Uterus (tissue), 3 donors: ENCODE measurements at regions not wholly inside any gene's neighbourhood (a gene's known extent, or its start where the extent isn't known, plus 50 kb on each side); places are given as distances from the start of the nearest gene placed in this dataset.

Source experiments
- DNase-seq, 2 donors: peaks; one replicate each; pipeline ENCODE4 v3.0.0-alpha.2; 2019 to 2020
- H3K27ac ChIP-seq, 2 donors: fragments of 200-600 bp; sonication (generic); 1 replicate in 1 of 2; 2 replicates in 1 of 2; pipeline ENCODE4 v1.5.1; 2016 to 2018
- H3K27me3 ChIP-seq, 2 donors: fragments of 200-600 bp; sonication (generic); one replicate each; pipeline ENCODE4 v1.5.1; 2018 to 2019; ENCODE audit warnings: control low read depth in 1 of 2
- H3K36me3 ChIP-seq, 2 donors: fragments of 200-600 bp; sonication (generic); one replicate each; pipeline ENCODE4 v1.5.1; 2019; ENCODE audit warnings: control low read depth in 1 of 2
- H3K4me1 ChIP-seq, 2 donors: fragments of 200-600 bp; sonication (generic); one replicate each; pipeline ENCODE4 v1.5.1; 2018 to 2019; ENCODE audit warnings: control low read depth in 1 of 2
- H3K4me3 ChIP-seq, 2 donors: fragments of 200-600 bp; sonication (generic); 1 replicate in 1 of 2; 2 replicates in 1 of 2; pipeline ENCODE4 v1.5.1; 2018 to 2019; ENCODE audit warnings: mild to moderate bottlenecking in 1 of 2
- H3K9me3 ChIP-seq, 2 donors: fragments of 200-600 bp; sonication (generic); one replicate each; pipeline ENCODE4 v1.5.1; 2019; ENCODE audit warnings: control low read depth in 1 of 2
- POLR2A ChIP-seq, 2 donors: fragments of 450-650 bp; IDR thresholded peaks; one replicate each; pipeline ENCODE4 v1.6.1; 2016; ENCODE audit warnings: antibody characterized with exemption in 2 of 2, mild to moderate bottlenecking in 1 of 2, moderate library complexity in 1 of 2
- intact Hi-C: fragments of 100-400 bp; cut with DNase I; formaldehyde crosslinking; loops from one replicate; pipeline ENCODE4 v1.15.1; 2023; ENCODE audit warnings: low total_unique reads
- TF ChIP-seq, protein P1 (sequence below), 4 experiments: fragments of 200-600 bp in 2 of 4; fragments of 450-650 bp in 2 of 4; sonication (generic) in 2 of 4; IDR thresholded peaks; one replicate each; pipeline ENCODE4 v1.5.1; 2016 to 2019; ENCODE audit warnings: antibody characterized with exemption in 4 of 4, mild to moderate bottlenecking in 2 of 4, moderate library complexity in 1 of 4
- donor health status: DM: yes; HTN: yes; CAD: no.

DNA sequence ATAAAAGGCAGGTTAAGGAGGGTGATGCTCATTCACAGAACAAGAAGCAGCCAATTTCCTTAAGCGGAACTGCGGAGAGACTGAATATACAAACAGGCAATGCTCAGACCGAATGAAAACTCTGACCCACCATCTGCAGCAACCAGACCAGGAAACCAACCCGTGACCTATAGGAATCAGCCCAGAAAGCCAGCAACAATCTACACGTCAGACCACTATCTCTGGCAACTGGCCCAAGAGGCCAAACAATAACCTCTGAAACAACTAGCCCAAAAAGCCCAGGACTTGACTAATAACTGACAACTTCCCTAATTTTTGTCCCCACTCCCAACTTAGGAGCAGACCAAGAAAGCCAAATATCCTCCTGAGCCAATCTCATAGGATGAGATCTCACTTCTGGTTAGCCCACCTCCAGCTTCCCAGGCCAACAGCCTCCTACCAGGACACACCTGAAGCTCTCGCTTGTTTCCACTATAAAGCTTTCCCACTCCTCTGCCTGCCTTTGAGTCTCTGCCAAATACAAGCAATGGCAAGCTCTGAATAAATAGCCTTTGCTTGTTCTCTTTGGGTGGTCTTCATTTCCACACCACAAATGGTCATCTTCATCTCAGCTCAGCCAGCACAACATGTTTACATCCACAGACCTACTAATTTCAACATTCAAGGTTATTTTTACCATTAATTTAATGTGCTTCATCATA lies 168.5 kb downstream of the HSD17B3 start:
- Histone ChIP-seq H3K4me3 (no peak overlapping the region), H3K27me3 (no peaks in the 10 kb centered on the region), H3K27ac (no peak overlapping the region), H3K36me3 (no peaks in the 10 kb centered on the region), H3K4me1 (no peaks in the 10 kb centered on the region), H3K9me3 (no peaks in the 10 kb centered on the region)
- TF ChIP-seq, protein P1, sequence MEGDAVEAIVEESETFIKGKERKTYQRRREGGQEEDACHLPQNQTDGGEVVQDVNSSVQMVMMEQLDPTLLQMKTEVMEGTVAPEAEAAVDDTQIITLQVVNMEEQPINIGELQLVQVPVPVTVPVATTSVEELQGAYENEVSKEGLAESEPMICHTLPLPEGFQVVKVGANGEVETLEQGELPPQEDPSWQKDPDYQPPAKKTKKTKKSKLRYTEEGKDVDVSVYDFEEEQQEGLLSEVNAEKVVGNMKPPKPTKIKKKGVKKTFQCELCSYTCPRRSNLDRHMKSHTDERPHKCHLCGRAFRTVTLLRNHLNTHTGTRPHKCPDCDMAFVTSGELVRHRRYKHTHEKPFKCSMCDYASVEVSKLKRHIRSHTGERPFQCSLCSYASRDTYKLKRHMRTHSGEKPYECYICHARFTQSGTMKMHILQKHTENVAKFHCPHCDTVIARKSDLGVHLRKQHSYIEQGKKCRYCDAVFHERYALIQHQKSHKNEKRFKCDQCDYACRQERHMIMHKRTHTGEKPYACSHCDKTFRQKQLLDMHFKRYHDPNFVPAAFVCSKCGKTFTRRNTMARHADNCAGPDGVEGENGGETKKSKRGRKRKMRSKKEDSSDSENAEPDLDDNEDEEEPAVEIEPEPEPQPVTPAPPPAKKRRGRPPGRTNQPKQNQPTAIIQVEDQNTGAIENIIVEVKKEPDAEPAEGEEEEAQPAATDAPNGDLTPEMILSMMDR (IDR thresholded peaks at IDR 0.05), result no peak
- intact Hi-C loops, result no loop called here
- no peak for DNase-seq

DNA sequence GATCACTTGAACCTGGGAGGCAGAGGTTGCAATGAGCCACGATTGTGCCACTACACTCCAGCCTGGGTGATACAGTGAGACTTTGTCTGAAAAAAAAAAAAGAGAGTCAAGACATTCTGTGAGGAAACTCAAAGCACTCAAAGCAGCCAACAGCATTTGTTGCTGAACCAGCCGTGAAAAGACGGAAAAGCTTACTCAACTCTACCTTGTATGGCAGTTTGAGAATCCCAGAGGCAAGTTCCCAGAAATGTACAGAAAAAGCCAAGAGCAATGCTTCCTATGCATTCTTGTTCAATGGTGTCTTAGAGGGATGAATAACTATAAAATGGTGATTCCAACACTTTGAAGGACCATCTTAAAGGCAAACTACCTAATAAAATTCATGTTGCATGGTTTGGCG lies 170.2 kb downstream of the HSD17B3 start:
- TF ChIP-seq POLR2A (IDR thresholded peaks at IDR 0.05), result no peak
- TF ChIP-seq, protein P1 (IDR thresholded peaks at IDR 0.05), result no peak
- intact Hi-C loops, result no loop called here
- Histone ChIP-seq H3K9me3 (no peaks in the 10 kb centered on the region), H3K4me1 (no peaks in the 10 kb centered on the region), H3K27me3 (no peaks in the 10 kb centered on the region), H3K36me3 (no peaks in the 10 kb centered on the region), H3K4me3 (no peak overlapping the region), H3K27ac (no peak overlapping the region)
- DNase-seq, result no peak

DNA sequence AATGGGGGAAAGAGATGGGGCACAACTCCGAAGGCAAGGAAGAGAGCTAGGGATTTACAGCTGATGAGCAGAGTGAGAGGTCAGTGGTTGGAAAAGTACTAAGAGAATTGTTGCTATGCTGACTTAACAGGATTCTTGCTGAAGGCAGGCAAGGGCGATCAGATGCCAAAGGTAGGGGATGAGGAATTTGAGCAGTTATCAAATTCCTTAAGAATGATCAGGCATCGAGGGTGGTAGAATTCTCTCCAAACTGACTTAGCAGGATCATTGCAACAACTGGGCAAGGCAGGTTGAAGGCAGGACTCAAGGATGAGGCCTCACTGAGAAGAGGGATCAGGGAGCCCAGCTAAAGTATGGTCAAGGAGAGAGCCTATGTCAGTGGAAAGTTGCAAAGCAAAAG lies 171.0 kb downstream of the HSD17B3 start:
- DNase-seq, result no peak
- intact Hi-C loops, result no loop called here
- no peak overlapping the region for H3K4me3 ChIP-seq
- H3K27me3 ChIP-seq, result no peaks in the 10 kb centered on the region
- no peak overlapping the region for H3K27ac ChIP-seq
- no peaks in the 10 kb centered on the region for H3K4me1 ChIP-seq
- TF ChIP-seq POLR2A (IDR thresholded peaks at IDR 0.05), result no peak
- TF ChIP-seq, protein P1 (IDR thresholded peaks at IDR 0.05), result no peak
- no peaks in the 10 kb centered on the region for H3K9me3 ChIP-seq
- no peaks in the 10 kb centered on the region for H3K36me3 ChIP-seq

DNA sequence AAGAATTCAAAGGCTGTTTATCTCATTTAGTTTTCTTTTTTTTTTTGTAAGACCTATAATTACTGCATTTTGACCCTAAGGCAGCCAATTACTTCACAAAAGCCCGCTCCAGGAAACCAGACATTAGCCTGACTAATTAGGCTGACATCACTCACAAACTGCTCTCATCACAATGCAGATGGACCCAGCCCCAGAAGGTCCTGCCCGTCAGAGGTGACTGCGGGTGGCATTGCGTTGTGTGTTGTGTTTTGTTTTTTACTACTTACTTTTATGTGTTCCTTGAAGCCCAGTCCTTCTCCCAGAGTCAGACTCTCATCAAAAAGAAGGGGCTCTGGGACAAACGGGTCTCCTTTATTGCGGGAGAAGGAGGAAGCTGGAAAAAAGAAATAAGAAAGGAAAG lies 172.2 kb downstream of the HSD17B3 start:
- Histone ChIP-seq H3K9me3 (no peaks in the 10 kb centered on the region), H3K4me1 (no peaks in the 10 kb centered on the region), H3K27ac (no peak overlapping the region), H3K36me3 (no peaks in the 10 kb centered on the region), H3K27me3 (no peaks in the 10 kb centered on the region), H3K4me3 (no peak overlapping the region)
- intact Hi-C loops, result no loop called here
- TF ChIP-seq, protein P1 (IDR thresholded peaks at IDR 0.05), result no peak
- TF ChIP-seq POLR2A (IDR thresholded peaks at IDR 0.05), result no peak
- no peak for DNase-seq

DNA sequence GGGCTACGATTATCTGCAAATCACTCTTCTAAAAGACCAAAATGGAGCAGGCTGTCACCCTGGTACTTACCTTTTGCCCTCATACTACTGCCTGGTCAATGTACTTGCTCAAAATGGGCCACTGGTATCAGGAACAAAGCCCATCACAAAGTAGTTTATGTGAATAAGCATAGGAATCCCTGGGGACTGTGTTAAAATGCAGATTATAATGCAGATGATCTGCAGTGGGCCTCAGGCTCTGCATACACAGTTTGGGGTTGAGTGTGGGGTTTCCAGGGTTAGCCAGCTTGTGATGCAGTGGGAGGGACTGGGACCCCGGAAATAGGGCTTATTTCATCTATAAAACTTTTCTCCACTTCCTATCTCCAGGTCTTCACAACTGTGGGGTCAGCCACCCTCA lies 173.1 kb downstream of the HSD17B3 start:
- H3K9me3 ChIP-seq, result no peaks in the 10 kb centered on the region
- no peak overlapping the region for H3K27ac ChIP-seq
- H3K27me3 ChIP-seq, result no peaks in the 10 kb centered on the region
- TF ChIP-seq, protein P1 (IDR thresholded peaks at IDR 0.05), result no peak
- TF ChIP-seq POLR2A (IDR thresholded peaks at IDR 0.05), result no peak
- DNase-seq, result no peak
- intact Hi-C loops, result no loop called here
- no peak overlapping the region for H3K4me3 ChIP-seq
- H3K4me1 ChIP-seq, result no peaks in the 10 kb centered on the region
- no peaks in the 10 kb centered on the region for H3K36me3 ChIP-seq
